ENCODE measurements at regions not wholly inside any gene's neighbourhood (a gene's known extent, or its start where the extent isn't known, plus 50 kb on each side); places are given as distances from the start of the nearest gene placed in this dataset.

- Histone ChIP-seq H3K56ac (ENCODE audit: insufficient read length, low read depth, low read length) (no peak overlapping the region), H4K20me1 (ENCODE audit: control insufficient read depth, insufficient read depth, insufficient read length) (no peaks in the 10 kb centered on the region), H3K23me2 (ENCODE audit: insufficient read length, low read depth, low read length, poor library complexity, severe bottlenecking) (no peaks in the 10 kb centered on the region), H4K91ac (ENCODE audit: insufficient read length, low read depth, low read length) (no peak overlapping the region), H3K9me3 (ENCODE audit: control insufficient read depth, low read depth, low read length) (no peaks in the 10 kb centered on the region), H3K4ac (ENCODE audit: low read depth, low read length) (no peak overlapping the region), H3K18ac (ENCODE audit: insufficient read length, low read depth, low read length) (no peak overlapping the region), H3K27me3 (ENCODE audit: insufficient read depth, low read length) (no peaks in the 10 kb centered on the region), H4K5ac (ENCODE audit: insufficient read length, low read depth, low read length) (no peak overlapping the region), H3K79me1 (ENCODE audit: insufficient read depth, low read depth, low read length, poor library complexity, severe bottlenecking) (no peaks in the 10 kb centered on the region), H3T11ph (ENCODE audit: low read length) (no peak overlapping the region), H3K14ac (ENCODE audit: insufficient read depth, low read length) (no peak overlapping the region), H2BK5ac (ENCODE audit: insufficient read length, low read length) (no peak overlapping the region), H3K4me2 (ENCODE audit: insufficient read depth, insufficient read length, low read length) (no peak overlapping the region), H2BK20ac (ENCODE audit: low read depth, low read length, poor library complexity, severe bottlenecking) (no peak overlapping the region), H2AFZ (ENCODE audit: low read length) (no peak overlapping the region), H3K4me1 (ENCODE audit: insufficient read depth, low read length) (no peaks in the 10 kb centered on the region), H2BK15ac (ENCODE audit: low read depth, low read length) (no peak overlapping the region), H2AK5ac (ENCODE audit: insufficient read length, low read length) (no peak overlapping the region), H4K8ac (replicated peaks; ENCODE audit: insufficient read length, low read depth, low read length) (no peak overlapping the region), H2BK120ac (ENCODE audit: low read depth, low read length, poor library complexity, severe bottlenecking) (no peak overlapping the region), H3K27ac (ENCODE audit: insufficient read length, low read depth, low read length) (no peak overlapping the region), H3K23ac (ENCODE audit: insufficient read length, low read depth, low read length) (no peak overlapping the region), H3K9ac (ENCODE audit: extremely low read depth, insufficient read length, low read length) (no peak overlapping the region), H2BK12ac (ENCODE audit: insufficient read length, low read depth, low read length) (no peak overlapping the region), H3K79me2 (ENCODE audit: insufficient read depth, low read length) (no peaks in the 10 kb centered on the region)
- Mint-ChIP-seq H3K27me3 (ENCODE audit: low read depth) (peaks cover 21% of the 10 kb centered on the region), H3K36me3 (ENCODE audit: insufficient read depth in 1 of 3, low read depth in 3 of 3) (no peaks in the 10 kb centered on the region; a peak in 1 of 7 replicates), H3K4me1 (peaks cover 3 to 4% of the 10 kb centered on the region in 2 experiments), H3K4me3 (no peak overlapping the region), H3K9me3 (no peaks in the 10 kb centered on the region; a peak in 1 of 5 replicates), H3K27ac (no peak overlapping the region)
- WGBS (ENCODE audit: extremely low coverage, insufficient read length, low lambda C conversion rate), result no CpG with 5 or more reads among the region's 3 CpGs
- peak; percentile 21 for DNase-seq
- TF ChIP-seq, protein P1, sequence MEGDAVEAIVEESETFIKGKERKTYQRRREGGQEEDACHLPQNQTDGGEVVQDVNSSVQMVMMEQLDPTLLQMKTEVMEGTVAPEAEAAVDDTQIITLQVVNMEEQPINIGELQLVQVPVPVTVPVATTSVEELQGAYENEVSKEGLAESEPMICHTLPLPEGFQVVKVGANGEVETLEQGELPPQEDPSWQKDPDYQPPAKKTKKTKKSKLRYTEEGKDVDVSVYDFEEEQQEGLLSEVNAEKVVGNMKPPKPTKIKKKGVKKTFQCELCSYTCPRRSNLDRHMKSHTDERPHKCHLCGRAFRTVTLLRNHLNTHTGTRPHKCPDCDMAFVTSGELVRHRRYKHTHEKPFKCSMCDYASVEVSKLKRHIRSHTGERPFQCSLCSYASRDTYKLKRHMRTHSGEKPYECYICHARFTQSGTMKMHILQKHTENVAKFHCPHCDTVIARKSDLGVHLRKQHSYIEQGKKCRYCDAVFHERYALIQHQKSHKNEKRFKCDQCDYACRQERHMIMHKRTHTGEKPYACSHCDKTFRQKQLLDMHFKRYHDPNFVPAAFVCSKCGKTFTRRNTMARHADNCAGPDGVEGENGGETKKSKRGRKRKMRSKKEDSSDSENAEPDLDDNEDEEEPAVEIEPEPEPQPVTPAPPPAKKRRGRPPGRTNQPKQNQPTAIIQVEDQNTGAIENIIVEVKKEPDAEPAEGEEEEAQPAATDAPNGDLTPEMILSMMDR (conservative IDR thresholded peaks at IDR 0.05), result no peak
These were observed 110.8 kb upstream of the TMEM45B start for GRCh38 chr11:129704831-129705230.
